OCI-LY7 (cell line): ENCODE measurements at regions not wholly inside any gene's neighbourhood (a gene's known extent, or its start where the extent isn't known, plus 50 kb on each side); places are given as distances from the start of the nearest gene placed in this dataset.

Source experiments
- BruUV-seq: library from RNA; stranded (reverse); fragments of 400-500 nt; replicated peaks from 2 replicates; lab custom pipeline; 2021; lab: Mats Ljungman, UMichigan
- CTCF ChIA-PET: fragments of 300-600 bp; sonication (Branson Sonifier 250); formaldehyde crosslinking; loops from one replicate; lab custom pipeline; 2022; ENCODE audit warnings: antibody characterized with exemption; ENCODE audit not compliant: unreplicated experiment; lab: Charles Lee
- POLR2A ChIA-PET: fragments of 300-600 bp; sonication (Branson Sonifier 250); formaldehyde crosslinking; loops from one replicate; lab custom pipeline; 2022; ENCODE audit warnings: antibody characterized with exemption; lab: Charles Lee
- DNase-seq: peaks from one replicate; pipeline ENCODE4 v3.0.0-alpha.2; 2015; ENCODE audit warnings: low spot score
- H2AFZ ChIP-seq: fragments of 200-600 bp; sonication (generic), shearing (Covaris generic); 2 replicates; pipeline ENCODE4 v1.6.1; 2014; ENCODE audit warnings: mild to moderate bottlenecking, antibody characterized with exemption, low read length, moderate library complexity
- H3K27ac ChIP-seq: fragments of 200-600 bp; sonication (generic); 2 replicates; pipeline ENCODE4 v1.5.1; 2014; ENCODE audit warnings: mixed run types, low read depth, mild to moderate bottlenecking, moderate library complexity, low read length, inconsistent platforms; ENCODE audit not compliant: poor library complexity, severe bottlenecking
- H3K36me3 ChIP-seq: fragments of 200-600 bp; sonication (generic); 2 replicates; pipeline ENCODE4 v1.6.1; 2014; ENCODE audit warnings: mild to moderate bottlenecking, antibody characterized with exemption, low read length, moderate library complexity, mixed read lengths; ENCODE audit not compliant: insufficient read depth
- H3K4me1 ChIP-seq: fragments of 200-600 bp; sonication (generic); 2 replicates; pipeline ENCODE4 v1.5.1; 2014; ENCODE audit warnings: mild to moderate bottlenecking, low read length; ENCODE audit not compliant: insufficient read depth, poor library complexity, severe bottlenecking
- H3K4me2 ChIP-seq: fragments of 200-600 bp; sonication (generic); 2 replicates; pipeline ENCODE4 v1.6.1; 2014; ENCODE audit warnings: mild to moderate bottlenecking, low read length
- H3K4me3 ChIP-seq: fragments of 200-600 bp; sonication (generic); 2 replicates; pipeline ENCODE4 v1.5.1; 2014; ENCODE audit warnings: mild to moderate bottlenecking, low read depth, low read length; ENCODE audit not compliant: poor library complexity, severe bottlenecking
- H3K79me2 ChIP-seq: fragments of 200-600 bp; sonication (generic); 2 replicates; pipeline ENCODE4 v1.6.1; 2016; ENCODE audit warnings: low read depth, mild to moderate bottlenecking, low read length, moderate library complexity, mixed read lengths; ENCODE audit not compliant: insufficient read depth
- H3K9me2 ChIP-seq: fragments of 200-600 bp; sonication (generic); 2 replicates; pipeline ENCODE4 v1.6.1; 2016; ENCODE audit warnings: mild to moderate bottlenecking, low read length, mixed read lengths; ENCODE audit not compliant: insufficient read depth
- H3K9me3 ChIP-seq: fragments of 200-600 bp; sonication (generic); 2 replicates; pipeline ENCODE4 v1.6.1; 2014; ENCODE audit warnings: mild to moderate bottlenecking, mixed run types, low read length, mixed read lengths
- H4K20me1 ChIP-seq: fragments of 200-600 bp; sonication (generic); 2 replicates; pipeline ENCODE4 v1.6.1; 2014; ENCODE audit warnings: mild to moderate bottlenecking, antibody characterized with exemption, low read length, moderate library complexity, mixed read lengths; ENCODE audit not compliant: insufficient read depth
- CTCF ChIP-seq: fragments of 200-600 bp; sonication (generic); conservative IDR thresholded peaks from 2 replicates; pipeline ENCODE4 v1.5.1; 2014; ENCODE audit warnings: mild to moderate bottlenecking, antibody characterized with exemption, low read length, moderate library complexity, mixed read lengths
- EZH2phosphoT487 ChIP-seq: fragments of 200-600 bp; sonication (generic); IDR thresholded peaks from 2 replicates; pipeline ENCODE4 v1.6.1; 2018; ENCODE audit warnings: low read depth, borderline replicate concordance, mild to moderate bottlenecking, mixed run types, antibody characterized with exemption, low read length, moderate library complexity, mixed read lengths
- intact Hi-C: fragments of 100-400 bp; cut with micrococcal nuclease; formaldehyde crosslinking; loops from one replicate; pipeline ENCODE4 v1.10.0; 2022; ENCODE audit not compliant: unreplicated experiment

DNA sequence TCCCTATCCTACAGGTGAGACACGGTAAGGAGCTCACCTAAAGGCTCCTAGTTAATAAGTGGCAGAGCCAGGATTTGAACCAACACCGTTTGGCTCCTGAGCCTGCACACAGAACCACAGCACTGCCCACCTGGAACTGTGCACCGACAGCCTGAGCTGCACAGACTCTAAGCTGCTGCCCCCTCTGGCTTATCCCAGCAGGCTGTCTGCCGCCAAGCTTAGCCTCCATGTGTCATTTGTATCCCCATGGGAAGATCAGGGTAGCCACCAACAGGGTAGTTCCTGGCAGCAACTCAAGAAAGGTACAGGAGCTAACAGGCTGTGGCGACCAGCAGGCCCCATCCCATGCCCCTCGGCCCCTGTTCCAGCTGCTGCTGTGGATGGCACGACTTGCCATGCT, 135.7 kb downstream of the LRRC30 start:
- no peak overlapping the region for H3K4me2 ChIP-seq
- intact Hi-C loops: no loop called here
- POLR2A ChIA-PET: interaction anchor here (0.6 kb wide), 2 partner anchors 57 to 872 kb away, joined by 3 read pairs; no protein-coding TSS in a partner anchor

GRCh38 chr18:7367336-7367735, 136.4 kb downstream of the LRRC30 start:
- no peaks in the 10 kb centered on the region for H4K20me1 ChIP-seq
- BruUV-seq: no TSS peak
- intact Hi-C loops: no loop called here
- H3K4me2 ChIP-seq: no peak overlapping the region
- H3K9me2 ChIP-seq: no peaks in the 10 kb centered on the region
- no peak overlapping the region for H2AFZ ChIP-seq
- H3K27ac ChIP-seq: no peak overlapping the region
- H3K36me3 ChIP-seq: no peaks in the 10 kb centered on the region
- POLR2A ChIA-PET: no interaction called here
- no peaks in the 10 kb centered on the region for H3K79me2 ChIP-seq
- CTCF ChIA-PET: no interaction called here
- no peak for DNase-seq
- TF ChIP-seq EZH2phosphoT487: no peak
- TF ChIP-seq CTCF: no peak
- H3K4me3 ChIP-seq: no peak overlapping the region
- no peaks in the 10 kb centered on the region for H3K9me3 ChIP-seq
- no peaks in the 10 kb centered on the region for H3K4me1 ChIP-seq

More for the DNA sequence above, 135.7 kb downstream of the LRRC30 start:
- no peak for TF ChIP-seq EZH2phosphoT487
- TF ChIP-seq CTCF: no peak
- no peak for DNase-seq
- Histone ChIP-seq H3K4me1 (no peaks in the 10 kb centered on the region), H4K20me1 (no peaks in the 10 kb centered on the region), H3K36me3 (no peaks in the 10 kb centered on the region), H2AFZ (no peak overlapping the region), H3K4me3 (no peak overlapping the region), H3K79me2 (no peaks in the 10 kb centered on the region), H3K9me3 (no peaks in the 10 kb centered on the region), H3K27ac (no peak overlapping the region), H3K9me2 (no peaks in the 10 kb centered on the region)
- no TSS peak for BruUV-seq
- CTCF ChIA-PET: no interaction called here

DNA sequence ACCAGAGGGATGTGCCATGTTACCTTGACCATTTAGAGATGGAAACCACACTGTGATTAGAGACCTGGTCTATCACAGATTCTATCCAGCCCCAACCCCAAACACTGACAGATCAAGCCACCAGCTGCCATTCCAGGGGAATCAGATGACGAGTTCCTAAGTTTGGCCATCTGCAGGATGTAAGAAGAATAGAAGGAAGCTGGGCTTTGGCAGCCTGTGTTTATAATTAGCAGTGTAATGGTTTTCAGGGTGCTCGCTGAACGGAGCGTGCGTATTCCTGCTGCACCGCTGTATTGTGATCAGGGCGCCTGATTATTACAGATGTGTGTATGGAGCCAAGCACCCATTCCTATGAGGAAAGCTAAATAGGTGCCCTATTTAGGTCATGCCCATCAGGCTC, 138.1 kb downstream of the LRRC30 start:
- H3K4me2 ChIP-seq: no peak overlapping the region
- TF ChIP-seq EZH2phosphoT487 (no peak), CTCF (no peak)
- CTCF ChIA-PET: no interaction called here
- POLR2A ChIA-PET: no interaction called here
- no TSS peak for BruUV-seq
- H2AFZ ChIP-seq: no peak overlapping the region
- H3K9me2 ChIP-seq: no peaks in the 10 kb centered on the region
- intact Hi-C loops: no loop called here
- no peaks in the 10 kb centered on the region for H3K4me1 ChIP-seq
- no peak for DNase-seq
- no peaks in the 10 kb centered on the region for H3K36me3 ChIP-seq
- H3K4me3 ChIP-seq: no peak overlapping the region
- no peaks in the 10 kb centered on the region for H4K20me1 ChIP-seq
- no peaks in the 10 kb centered on the region for H3K9me3 ChIP-seq
- H3K79me2 ChIP-seq: no peaks in the 10 kb centered on the region
- H3K27ac ChIP-seq: no peak overlapping the region
